ENCODE measurements at regions not wholly inside any gene's neighbourhood (a gene's known extent, or its start where the extent isn't known, plus 50 kb on each side); places are given as distances from the start of the nearest gene placed in this dataset.
A peak's percentile ranks its signal among the peaks of the same experiment; 100 is the strongest.

- DNase-seq: no peak
Measured at GRCh38 chr5:159422910-159423309, 92.6 kb upstream of the IL12B start.

- DNase-seq: no peak
Measured at GRCh38 chr5:159424123-159424522, 93.8 kb upstream of the IL12B start.

GRCh38 chr5:159426694-159427093 lies 96.4 kb upstream of the IL12B start:
- DNase-seq: no peak

- no peak for DNase-seq
Measured at GRCh38 chr5:159427180-159428012, 97.1 kb upstream of the IL12B start.

- no peak for DNase-seq
Measured at GRCh38 chr5:159430361-159431012, 100.2 kb upstream of the IL12B start.

- DNase-seq: no peak
Measured at GRCh38 chr5:159435855-159436254, 105.6 kb upstream of the IL12B start.

- DNase-seq: no peak
Measured at GRCh38 chr5:159438092-159438491, 107.8 kb upstream of the IL12B start.

GRCh38 chr5:159439002-159439401 lies 108.7 kb upstream of the IL12B start:
- DNase-seq: no peak

GRCh38 chr5:159440235-159440634 lies 109.9 kb upstream of the IL12B start:
- DNase-seq: no peak

- no peak for DNase-seq
Measured at GRCh38 chr5:159440968-159441367, 110.7 kb upstream of the IL12B start.

- no peak for DNase-seq
Measured at GRCh38 chr5:159441441-159441840, 111.2 kb upstream of the IL12B start.

GRCh38 chr5:159442206-159442850 lies 112.0 kb upstream of the IL12B start:
- no peak for DNase-seq

- no peak for DNase-seq
Measured at GRCh38 chr5:159444441-159445082, 114.3 kb upstream of the IL12B start.

- no peak for DNase-seq
Measured at GRCh38 chr5:159447116-159447515, 116.8 kb upstream of the IL12B start.

GRCh38 chr5:159448841-159449407 lies 118.6 kb upstream of the IL12B start:
- no peak for DNase-seq

- no peak for DNase-seq
Measured at GRCh38 chr5:159449925-159450324, 119.6 kb upstream of the IL12B start.

GRCh38 chr5:159450417-159450816 lies 120.1 kb upstream of the IL12B start:
- no peak for DNase-seq

- peak in 1 of 2 experiments; percentile 9 for DNase-seq
Measured at GRCh38 chr5:159451197-159452052, 121.1 kb upstream of the IL12B start.

GRCh38 chr5:159452480-159453167 lies 122.3 kb upstream of the IL12B start:
- DNase-seq: no peak

- DNase-seq: no peak
Measured at GRCh38 chr5:159453209-159453608, 122.9 kb upstream of the IL12B start.

- DNase-seq: no peak
Measured at GRCh38 chr5:159456261-159456660, 126.0 kb upstream of the IL12B start.
